NOMO-1 (cell line): ENCODE measurements at regions not wholly inside any gene's neighbourhood (a gene's known extent, or its start where the extent isn't known, plus 50 kb on each side); places are given as distances from the start of the nearest gene placed in this dataset.

Experiments
- DNase-seq, 2 experiments: peaks; one replicate each; lab custom pipeline; 2025; ENCODE audit not compliant: unreplicated experiment in 2 of 2; lab: John Stamatoyannopoulos, UW

GRCh38 chr5:74085186-74085585, 459.2 kb downstream of the ARHGEF28 start:
- no peak for DNase-seq

GRCh38 chr5:74083096-74083791, 457.2 kb downstream of the ARHGEF28 start:
- DNase-seq = no peak

GRCh38 chr5:74082512-74083055, 456.6 kb downstream of the ARHGEF28 start:
- no peak for DNase-seq

- DNase-seq = no peak
Measured at GRCh38 chr5:74081126-74081525, 455.1 kb downstream of the ARHGEF28 start.

GRCh38 chr5:74079971-74080556, 454.1 kb downstream of the ARHGEF28 start:
- DNase-seq = no peak

GRCh38 chr5:74075501-74076484, 449.8 kb downstream of the ARHGEF28 start:
- DNase-seq = no peak

GRCh38 chr5:74074111-74074510, 448.1 kb downstream of the ARHGEF28 start:
- no peak for DNase-seq

GRCh38 chr5:74073257-74073656, 447.3 kb downstream of the ARHGEF28 start:
- DNase-seq = no peak

GRCh38 chr5:74072646-74073045, 446.6 kb downstream of the ARHGEF28 start:
- DNase-seq = no peak

GRCh38 chr5:74070766-74071165, 444.8 kb downstream of the ARHGEF28 start:
- no peak for DNase-seq

GRCh38 chr5:74069741-74070140, 443.7 kb downstream of the ARHGEF28 start:
- no peak for DNase-seq

GRCh38 chr5:74067748-74068541, 441.9 kb downstream of the ARHGEF28 start:
- DNase-seq = no peak

- no peak for DNase-seq
Measured at GRCh38 chr5:74064911-74065310, 438.9 kb downstream of the ARHGEF28 start.

- DNase-seq = no peak
Measured at GRCh38 chr5:74064225-74064624, 438.2 kb downstream of the ARHGEF28 start.

- DNase-seq = no peak
Measured at GRCh38 chr5:74063821-74064220, 437.8 kb downstream of the ARHGEF28 start.

- DNase-seq = no peak
Measured at GRCh38 chr5:74063346-74063745, 437.4 kb downstream of the ARHGEF28 start.

- DNase-seq = no peak
Measured at GRCh38 chr5:74061292-74061691, 435.3 kb downstream of the ARHGEF28 start.

- no peak for DNase-seq
Measured at GRCh38 chr5:74059706-74060105, 433.7 kb downstream of the ARHGEF28 start.

- DNase-seq = no peak
Measured at GRCh38 chr5:74056789-74057164, 430.8 kb downstream of the ARHGEF28 start.

GRCh38 chr5:74056107-74056788, 430.3 kb downstream of the ARHGEF28 start:
- DNase-seq = no peak
